Neural progenitor cell (in vitro differentiated cells): ENCODE measurements at regions not wholly inside any gene's neighbourhood (a gene's known extent, or its start where the extent isn't known, plus 50 kb on each side); places are given as distances from the start of the nearest gene placed in this dataset.

Experiments
- EZH2 ChIP-seq: fragments of 200-600 bp; sonication (generic); IDR thresholded peaks from 2 replicates; pipeline ENCODE4 v1.6.1; 2017; ENCODE audit warnings: antibody characterized with exemption, mild to moderate bottlenecking, moderate library complexity
- TF ChIP-seq, protein P1 (sequence below): fragments of 200-600 bp; sonication (generic); IDR thresholded peaks from 2 replicates; pipeline ENCODE4 v1.5.1; 2017; ENCODE audit warnings: antibody characterized with exemption, mild to moderate bottlenecking

DNA sequence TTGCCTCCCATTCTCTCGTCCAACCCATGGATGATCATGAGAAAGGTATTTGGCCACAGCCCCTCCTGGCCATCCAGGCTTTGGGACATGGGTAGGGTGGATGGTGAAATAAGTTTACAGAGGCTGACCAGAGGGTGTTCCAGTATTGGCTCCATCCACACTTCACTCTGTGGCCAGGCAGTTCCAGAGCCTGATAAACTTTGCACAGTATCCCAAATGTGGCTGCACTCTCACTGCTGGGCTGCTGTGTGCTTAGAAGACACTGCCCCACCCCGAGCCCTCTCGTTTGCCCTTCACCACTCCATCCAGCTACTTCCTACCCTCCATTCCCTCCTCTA, 72.0 kb upstream of the ZMIZ1 start:
- TF ChIP-seq EZH2 = no peak
- TF ChIP-seq, protein P1, sequence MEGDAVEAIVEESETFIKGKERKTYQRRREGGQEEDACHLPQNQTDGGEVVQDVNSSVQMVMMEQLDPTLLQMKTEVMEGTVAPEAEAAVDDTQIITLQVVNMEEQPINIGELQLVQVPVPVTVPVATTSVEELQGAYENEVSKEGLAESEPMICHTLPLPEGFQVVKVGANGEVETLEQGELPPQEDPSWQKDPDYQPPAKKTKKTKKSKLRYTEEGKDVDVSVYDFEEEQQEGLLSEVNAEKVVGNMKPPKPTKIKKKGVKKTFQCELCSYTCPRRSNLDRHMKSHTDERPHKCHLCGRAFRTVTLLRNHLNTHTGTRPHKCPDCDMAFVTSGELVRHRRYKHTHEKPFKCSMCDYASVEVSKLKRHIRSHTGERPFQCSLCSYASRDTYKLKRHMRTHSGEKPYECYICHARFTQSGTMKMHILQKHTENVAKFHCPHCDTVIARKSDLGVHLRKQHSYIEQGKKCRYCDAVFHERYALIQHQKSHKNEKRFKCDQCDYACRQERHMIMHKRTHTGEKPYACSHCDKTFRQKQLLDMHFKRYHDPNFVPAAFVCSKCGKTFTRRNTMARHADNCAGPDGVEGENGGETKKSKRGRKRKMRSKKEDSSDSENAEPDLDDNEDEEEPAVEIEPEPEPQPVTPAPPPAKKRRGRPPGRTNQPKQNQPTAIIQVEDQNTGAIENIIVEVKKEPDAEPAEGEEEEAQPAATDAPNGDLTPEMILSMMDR = no peak
